Heart left ventricle (tissue), 13 donors: ENCODE measurements at regions not wholly inside any gene's neighbourhood (a gene's known extent, or its start where the extent isn't known, plus 50 kb on each side); places are given as distances from the start of the nearest gene placed in this dataset.

Experiments used
- POLR2A ChIP-seq, 2 donors: fragments of 450-650 bp; IDR thresholded peaks; one replicate each; pipeline ENCODE4 v1.6.1; 2017; ENCODE audit warnings: antibody characterized with exemption in 2 of 2, mild to moderate bottlenecking in 2 of 2, moderate library complexity in 2 of 2
- TF ChIP-seq, protein P1 (sequence below), 12 donors: fragments of 200-600 bp; sonication (generic) in 4 of 12; IDR thresholded peaks; one replicate each; pipeline versions ENCODE4 v1.5.0 to v1.8.0; 2018 to 2022; ENCODE audit warnings: antibody characterized with exemption in 12 of 12, mild to moderate bottlenecking in 5 of 12
- donor health status: ischemic (EF 13 %, LVEDD 7.1; RV severe dilation, severe dysfunction).
- donor health status: DM: no; HTN: yes; CAD: no.
- donor health status: DM: no; HTN: no; CAD: no.
- donor health status: ischemic (EF 25% LVEDD 6.9; RV normal size, moderate dysfunction).
- donor health status: ischemic (EF 25% LVEDD 5.7; RV mildly dilated, moderate dysfunction).
- donor health status: ischemic (EF 35%, LVEDD 5.7; RV mildly dilated, moderate dysfunction).
- donor health status: nonischemic (EF 11% LVEDD 7.7; RV severe dilation, severe dysfunction).
- donor health status: DM: yes; HTN: yes; CAD: no.
- donor health status: PGD.
- donor health status: ischemic (EF 29% LVEDD 5.4; RV normal size, mild dysfunction).
- donor health status: nonischemic (EF 23%, LVEDD 6.1; RV moderate dilation, normal function).

DNA sequence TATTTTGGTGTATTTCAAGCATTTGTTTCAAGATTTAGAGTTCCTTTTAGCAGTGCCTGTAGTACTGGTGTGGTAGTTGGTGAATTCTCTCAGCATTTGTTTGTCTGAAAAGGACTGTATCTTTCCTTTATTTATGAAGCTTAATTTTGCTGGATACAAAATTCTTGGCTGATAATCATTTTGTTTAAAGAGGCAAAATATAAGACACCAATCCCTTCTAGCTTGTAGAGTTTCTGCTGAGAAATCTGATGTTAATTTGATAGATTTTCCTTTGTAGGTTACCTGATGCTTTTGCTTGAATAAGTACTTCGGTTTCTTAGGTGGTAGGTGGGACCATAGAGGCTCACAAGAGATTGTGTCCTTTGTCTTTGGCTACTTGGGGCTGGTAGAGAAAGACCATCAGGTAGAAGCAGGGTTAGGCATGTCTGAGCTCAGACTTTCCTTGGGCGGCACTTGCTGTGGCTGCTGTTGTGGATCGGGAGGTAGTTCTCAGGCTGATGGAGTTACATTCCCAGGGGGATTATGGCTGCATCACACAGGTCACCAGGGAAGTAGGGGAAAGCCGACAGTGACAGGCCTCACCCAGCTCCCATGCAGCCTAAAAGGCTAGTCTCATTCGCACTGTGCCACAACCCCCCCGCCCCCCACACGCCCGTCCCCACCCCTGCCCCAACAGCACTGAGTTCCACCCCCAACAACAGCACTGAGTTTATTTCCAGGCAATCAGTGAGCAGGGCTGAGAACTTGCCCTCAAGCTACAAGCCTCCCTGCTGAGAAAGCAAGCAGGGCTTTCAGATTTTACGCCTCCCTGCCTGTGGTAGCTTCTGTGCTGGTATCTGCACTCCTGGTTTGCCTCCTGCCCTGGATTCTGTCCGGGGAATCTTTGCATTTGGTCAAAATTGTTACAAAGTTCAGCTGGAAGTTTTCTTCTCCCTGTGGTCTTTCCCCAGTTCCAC is 127.1 kb upstream of the GLRA1 start:
- TF ChIP-seq, protein P1, sequence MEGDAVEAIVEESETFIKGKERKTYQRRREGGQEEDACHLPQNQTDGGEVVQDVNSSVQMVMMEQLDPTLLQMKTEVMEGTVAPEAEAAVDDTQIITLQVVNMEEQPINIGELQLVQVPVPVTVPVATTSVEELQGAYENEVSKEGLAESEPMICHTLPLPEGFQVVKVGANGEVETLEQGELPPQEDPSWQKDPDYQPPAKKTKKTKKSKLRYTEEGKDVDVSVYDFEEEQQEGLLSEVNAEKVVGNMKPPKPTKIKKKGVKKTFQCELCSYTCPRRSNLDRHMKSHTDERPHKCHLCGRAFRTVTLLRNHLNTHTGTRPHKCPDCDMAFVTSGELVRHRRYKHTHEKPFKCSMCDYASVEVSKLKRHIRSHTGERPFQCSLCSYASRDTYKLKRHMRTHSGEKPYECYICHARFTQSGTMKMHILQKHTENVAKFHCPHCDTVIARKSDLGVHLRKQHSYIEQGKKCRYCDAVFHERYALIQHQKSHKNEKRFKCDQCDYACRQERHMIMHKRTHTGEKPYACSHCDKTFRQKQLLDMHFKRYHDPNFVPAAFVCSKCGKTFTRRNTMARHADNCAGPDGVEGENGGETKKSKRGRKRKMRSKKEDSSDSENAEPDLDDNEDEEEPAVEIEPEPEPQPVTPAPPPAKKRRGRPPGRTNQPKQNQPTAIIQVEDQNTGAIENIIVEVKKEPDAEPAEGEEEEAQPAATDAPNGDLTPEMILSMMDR (IDR thresholded peaks at IDR 0.05): no peak
- no peak for TF ChIP-seq POLR2A (IDR thresholded peaks at IDR 0.05)
